RWPE2 (cell line): ENCODE measurements at regions not wholly inside any gene's neighbourhood (a gene's known extent, or its start where the extent isn't known, plus 50 kb on each side); places are given as distances from the start of the nearest gene placed in this dataset.

Source experiments
- ATAC-seq: fragments of 200-7000 bp; cut with Tn5 transposase; 3 replicates; pipeline ENCODE4 v1.9.1; 2021; ENCODE audit warnings: low read depth
- DNase-seq: peaks from one replicate; pipeline ENCODE4 v3.0.0-alpha.2; 2020; ENCODE audit warnings: low spot score
- H3K27ac ChIP-seq: fragments of 450-650 bp; 2 replicates; pipeline ENCODE4 v1.5.1; 2017; ENCODE audit warnings: mild to moderate bottlenecking; ENCODE audit not compliant: poor library complexity, severe bottlenecking
- H3K27me3 ChIP-seq: fragments of 250-450 bp; sonication (Bioruptor Pico); 2 replicates; pipeline ENCODE4 v1.5.1; 2021; ENCODE audit warnings: mild to moderate bottlenecking, moderate library complexity; ENCODE audit not compliant: insufficient read depth, poor library complexity, severe bottlenecking
- H3K36me3 ChIP-seq: fragments of 250-450 bp; sonication (Bioruptor Pico); 2 replicates; pipeline ENCODE4 v1.5.1; 2020; ENCODE audit warnings: low read depth, mild to moderate bottlenecking, moderate library complexity
- H3K4me1 ChIP-seq: fragments of 250-450 bp; sonication (Bioruptor Pico); 2 replicates; pipeline ENCODE4 v1.5.1; 2021; ENCODE audit warnings: mild to moderate bottlenecking, moderate library complexity; ENCODE audit not compliant: insufficient read depth, poor library complexity, severe bottlenecking
- H3K4me3 ChIP-seq: fragments of 250-450 bp; sonication (Bioruptor Pico); 2 replicates; pipeline ENCODE4 v1.5.1; 2021; ENCODE audit warnings: mild to moderate bottlenecking, moderate library complexity; ENCODE audit not compliant: severe bottlenecking
- H3K9me3 ChIP-seq: fragments of 250-450 bp; sonication (Bioruptor Pico); 2 replicates; pipeline ENCODE4 v1.5.1; 2021; ENCODE audit warnings: mild to moderate bottlenecking, moderate library complexity; ENCODE audit not compliant: severe bottlenecking
- TF ChIP-seq, protein P1 (sequence below): fragments of 450-650 bp; IDR thresholded peaks from one replicate; pipeline ENCODE4 v1.5.1; 2017; ENCODE audit warnings: mild to moderate bottlenecking, moderate library complexity; ENCODE audit not compliant: poor library complexity, severe bottlenecking

- TF ChIP-seq, protein P1, sequence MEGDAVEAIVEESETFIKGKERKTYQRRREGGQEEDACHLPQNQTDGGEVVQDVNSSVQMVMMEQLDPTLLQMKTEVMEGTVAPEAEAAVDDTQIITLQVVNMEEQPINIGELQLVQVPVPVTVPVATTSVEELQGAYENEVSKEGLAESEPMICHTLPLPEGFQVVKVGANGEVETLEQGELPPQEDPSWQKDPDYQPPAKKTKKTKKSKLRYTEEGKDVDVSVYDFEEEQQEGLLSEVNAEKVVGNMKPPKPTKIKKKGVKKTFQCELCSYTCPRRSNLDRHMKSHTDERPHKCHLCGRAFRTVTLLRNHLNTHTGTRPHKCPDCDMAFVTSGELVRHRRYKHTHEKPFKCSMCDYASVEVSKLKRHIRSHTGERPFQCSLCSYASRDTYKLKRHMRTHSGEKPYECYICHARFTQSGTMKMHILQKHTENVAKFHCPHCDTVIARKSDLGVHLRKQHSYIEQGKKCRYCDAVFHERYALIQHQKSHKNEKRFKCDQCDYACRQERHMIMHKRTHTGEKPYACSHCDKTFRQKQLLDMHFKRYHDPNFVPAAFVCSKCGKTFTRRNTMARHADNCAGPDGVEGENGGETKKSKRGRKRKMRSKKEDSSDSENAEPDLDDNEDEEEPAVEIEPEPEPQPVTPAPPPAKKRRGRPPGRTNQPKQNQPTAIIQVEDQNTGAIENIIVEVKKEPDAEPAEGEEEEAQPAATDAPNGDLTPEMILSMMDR, result no peak
- ATAC-seq, result no peak
- H3K4me1 ChIP-seq, result no peaks in the 10 kb centered on the region
- H3K27ac ChIP-seq, result no peak overlapping the region
- no peak overlapping the region for H3K4me3 ChIP-seq
- H3K27me3 ChIP-seq, result no peaks in the 10 kb centered on the region
- H3K36me3 ChIP-seq, result no peaks in the 10 kb centered on the region
- DNase-seq, result no peak
- H3K9me3 ChIP-seq, result no peaks in the 10 kb centered on the region
Measured at GRCh38 chr12:131497966-131498365, 212.9 kb upstream of the SFSWAP start.

DNA sequence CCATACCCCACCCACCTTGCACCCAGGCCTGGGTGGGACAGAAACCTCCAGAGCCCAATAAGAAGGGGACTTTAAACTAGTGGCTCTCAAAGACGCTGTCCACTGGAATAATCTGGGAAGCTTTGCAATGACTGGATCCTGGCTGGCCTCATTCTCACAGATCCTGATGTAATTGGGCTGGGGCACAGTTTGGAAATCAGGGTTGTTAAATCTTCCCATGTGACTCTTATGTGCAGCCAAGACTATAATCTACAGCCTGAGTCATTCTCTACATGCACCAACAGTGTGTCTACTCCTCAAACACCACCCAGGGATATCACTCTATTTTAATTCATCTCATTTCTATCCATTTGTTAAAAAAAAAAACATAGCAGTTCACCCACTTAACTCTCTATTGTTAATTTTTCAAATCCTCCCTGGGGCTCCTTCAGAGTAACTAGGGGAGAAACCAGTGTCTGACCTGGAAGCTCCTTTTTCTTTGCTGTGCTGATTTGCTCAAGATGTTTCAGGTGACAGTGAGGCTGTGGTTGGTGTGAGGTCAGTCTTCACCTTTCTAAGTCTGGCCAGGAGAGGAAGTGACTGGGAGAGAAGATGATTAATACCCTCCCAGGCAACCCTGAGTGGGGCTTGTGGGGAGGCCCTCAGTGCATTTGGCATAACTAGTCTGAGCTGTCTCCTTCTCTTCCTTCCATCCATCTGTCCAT is 211.6 kb upstream of the SFSWAP start:
- Histone ChIP-seq H3K27ac (peak overlapping the region; percentile 29), H3K27me3 (no peaks in the 10 kb centered on the region), H3K36me3 (no peaks in the 10 kb centered on the region), H3K4me1 (no peaks in the 10 kb centered on the region), H3K4me3 (no peak overlapping the region), H3K9me3 (no peaks in the 10 kb centered on the region)
- no peak for DNase-seq
- TF ChIP-seq, protein P1, result no peak
- ATAC-seq, result peak; percentile 77

GRCh38 chr12:131499864-131500190 is 211.1 kb upstream of the SFSWAP start:
- Histone ChIP-seq H3K27me3 (no peaks in the 10 kb centered on the region), H3K9me3 (no peaks in the 10 kb centered on the region), H3K36me3 (no peaks in the 10 kb centered on the region), H3K4me3 (no peak overlapping the region), H3K27ac (peak overlapping the region; percentile 29), H3K4me1 (no peaks in the 10 kb centered on the region)
- ATAC-seq, result no peak
- no peak for DNase-seq
- TF ChIP-seq, protein P1, result no peak

GRCh38 chr12:131500564-131500963 is 210.3 kb upstream of the SFSWAP start:
- TF ChIP-seq, protein P1, result no peak
- no peaks in the 10 kb centered on the region for H3K4me1 ChIP-seq
- ATAC-seq (no peak), DNase-seq (no peak)
- no peaks in the 10 kb centered on the region for H3K27me3 ChIP-seq
- no peak overlapping the region for H3K4me3 ChIP-seq
- no peaks in the 10 kb centered on the region for H3K9me3 ChIP-seq
- no peak overlapping the region for H3K27ac ChIP-seq
- no peaks in the 10 kb centered on the region for H3K36me3 ChIP-seq

- ATAC-seq, result no peak
Measured at GRCh38 chr12:131505561-131505960, 205.3 kb upstream of the SFSWAP start.

More at GRCh38 chr12:131505561-131505960, 205.3 kb upstream of the SFSWAP start:
- Histone ChIP-seq H3K4me3 (no peak overlapping the region), H3K27ac (no peak overlapping the region), H3K4me1 (no peaks in the 10 kb centered on the region), H3K36me3 (no peaks in the 10 kb centered on the region), H3K27me3 (no peaks in the 10 kb centered on the region), H3K9me3 (no peaks in the 10 kb centered on the region)
- no peak for DNase-seq
- TF ChIP-seq, protein P1, result no peak
